IMR-90 (cell line): ENCODE measurements at regions not wholly inside any gene's neighbourhood (a gene's known extent, or its start where the extent isn't known, plus 50 kb on each side); places are given as distances from the start of the nearest gene placed in this dataset.

Experiments
- ELK1 ChIP-seq: fragments of 150-350 bp; IDR thresholded peaks from 2 replicates; pipeline ENCODE4 v1.6.1; 2016; ENCODE audit warnings: low read depth, mild to moderate bottlenecking, low read length, moderate library complexity, borderline replicate concordance
- MXI1 ChIP-seq: IDR thresholded peaks from 2 replicates; pipeline ENCODE4 v1.6.1; 2012; ENCODE audit warnings: low read depth, mild to moderate bottlenecking, low read length, moderate library complexity, borderline replicate concordance
- POLR2A ChIP-seq: IDR thresholded peaks from 2 replicates; pipeline ENCODE4 v1.6.1; 2012; ENCODE audit warnings: mild to moderate bottlenecking, low read depth, low read length
- RCOR1 ChIP-seq: IDR thresholded peaks from 2 replicates; pipeline ENCODE4 v1.6.1; 2012; ENCODE audit warnings: mild to moderate bottlenecking, low read length, improper control_type of control experiment; ENCODE audit not compliant: insufficient replicate concordance
- RFX5 ChIP-seq: IDR thresholded peaks from 2 replicates; pipeline ENCODE4 v1.8.0; 2012; ENCODE audit warnings: low read depth, mild to moderate bottlenecking, low read length, moderate library complexity
- TF ChIP-seq, protein P1 (sequence below): conservative IDR thresholded peaks from 2 replicates; pipeline ENCODE4 v1.5.1; 2012; ENCODE audit warnings: mild to moderate bottlenecking, low read depth, low read length, improper control_type of control experiment

- TF ChIP-seq, protein P1, sequence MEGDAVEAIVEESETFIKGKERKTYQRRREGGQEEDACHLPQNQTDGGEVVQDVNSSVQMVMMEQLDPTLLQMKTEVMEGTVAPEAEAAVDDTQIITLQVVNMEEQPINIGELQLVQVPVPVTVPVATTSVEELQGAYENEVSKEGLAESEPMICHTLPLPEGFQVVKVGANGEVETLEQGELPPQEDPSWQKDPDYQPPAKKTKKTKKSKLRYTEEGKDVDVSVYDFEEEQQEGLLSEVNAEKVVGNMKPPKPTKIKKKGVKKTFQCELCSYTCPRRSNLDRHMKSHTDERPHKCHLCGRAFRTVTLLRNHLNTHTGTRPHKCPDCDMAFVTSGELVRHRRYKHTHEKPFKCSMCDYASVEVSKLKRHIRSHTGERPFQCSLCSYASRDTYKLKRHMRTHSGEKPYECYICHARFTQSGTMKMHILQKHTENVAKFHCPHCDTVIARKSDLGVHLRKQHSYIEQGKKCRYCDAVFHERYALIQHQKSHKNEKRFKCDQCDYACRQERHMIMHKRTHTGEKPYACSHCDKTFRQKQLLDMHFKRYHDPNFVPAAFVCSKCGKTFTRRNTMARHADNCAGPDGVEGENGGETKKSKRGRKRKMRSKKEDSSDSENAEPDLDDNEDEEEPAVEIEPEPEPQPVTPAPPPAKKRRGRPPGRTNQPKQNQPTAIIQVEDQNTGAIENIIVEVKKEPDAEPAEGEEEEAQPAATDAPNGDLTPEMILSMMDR, result no peak
- no peak for TF ChIP-seq POLR2A
- TF ChIP-seq MXI1, result no peak
- TF ChIP-seq ELK1, result no peak
- no peak for TF ChIP-seq RCOR1
- no peak for TF ChIP-seq RFX5
Measured at GRCh38 chr11:25901415-25901814, 430.5 kb upstream of the ANO3 start.
